Peyer's patch (tissue), 4 donors: ENCODE measurements at regions not wholly inside any gene's neighbourhood (a gene's known extent, or its start where the extent isn't known, plus 50 kb on each side); places are given as distances from the start of the nearest gene placed in this dataset.
"Not testable (repeated sequence)": the region's sequence is repeated elsewhere in the genome, so short reads cannot be mapped to it uniquely, and the experiment has no call there.

Experiments
- DNase-seq, 3 donors: peaks; one replicate each; pipeline ENCODE4 v3.0.0-alpha.2; 2017 to 2019
- H3K27ac ChIP-seq, 4 donors: fragments of 200-600 bp; sonication (generic); one replicate each; pipeline ENCODE4 v1.5.1; 2016 to 2019
- H3K27me3 ChIP-seq, 2 donors: fragments of 200-600 bp; sonication (generic); one replicate each; pipeline ENCODE4 v1.5.1; 2019
- H3K36me3 ChIP-seq, 3 donors: fragments of 200-600 bp; sonication (generic); one replicate each; pipeline ENCODE4 v1.5.1; 2016 to 2019
- H3K4me1 ChIP-seq, 4 donors: fragments of 200-600 bp; sonication (generic); one replicate each; pipeline ENCODE4 v1.5.1; 2016 to 2019
- H3K4me3 ChIP-seq, 4 donors: fragments of 200-600 bp; sonication (generic); 1 replicate in 3 of 4; 2 replicates in 1 of 4; pipeline ENCODE4 v1.5.1; 2016 to 2019; ENCODE audit warnings: mild to moderate bottlenecking in 1 of 4
- H3K9me3 ChIP-seq, 4 donors: fragments of 200-600 bp; sonication (generic); one replicate each; pipeline ENCODE4 v1.5.1; 2016 to 2019; ENCODE audit warnings: mild to moderate bottlenecking in 1 of 4
- POLR2A ChIP-seq, 2 donors: fragments of 450-650 bp; IDR thresholded peaks; one replicate each; pipeline ENCODE4 v1.5.1; 2017; ENCODE audit warnings: antibody characterized with exemption in 2 of 2, mild to moderate bottlenecking in 2 of 2, moderate library complexity in 2 of 2
- TF ChIP-seq, protein P1 (sequence below), 6 experiments: fragments of 450-650 bp in 4 of 6; fragments of 200-600 bp in 2 of 6; sonication (generic) in 1 of 6; IDR thresholded peaks; one replicate each; pipeline ENCODE4 v1.5.1; 2017 to 2019; ENCODE audit warnings: antibody characterized with exemption in 6 of 6, mild to moderate bottlenecking in 3 of 6, moderate library complexity in 1 of 6

DNA sequence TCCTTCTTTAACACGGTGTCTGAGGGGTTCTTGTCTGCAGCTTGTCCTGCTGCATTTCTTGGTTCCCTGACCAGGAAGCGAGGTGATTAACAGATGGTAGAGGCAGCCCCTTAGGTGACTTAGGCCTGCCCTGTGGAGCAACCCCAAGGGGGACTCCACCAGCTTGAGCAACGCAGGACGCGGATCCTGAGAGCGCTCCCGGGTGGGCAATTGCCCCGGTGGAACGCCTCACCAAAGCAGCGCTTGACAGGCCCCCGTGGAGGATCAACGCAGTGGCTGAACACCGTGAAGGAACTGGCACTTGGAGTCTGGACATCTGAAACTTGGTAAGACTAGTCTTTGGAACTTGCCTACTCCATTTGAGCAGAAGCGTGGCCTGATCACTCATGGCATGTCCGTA is 272.9 kb upstream of the ATXN7L3B start:
- no peak overlapping the region for H3K27ac ChIP-seq
- H3K36me3 ChIP-seq, result no peaks in the 10 kb centered on the region
- no peaks in the 10 kb centered on the region for H3K4me1 ChIP-seq
- no peaks in the 10 kb centered on the region for H3K27me3 ChIP-seq
- no peak overlapping the region for H3K4me3 ChIP-seq
- H3K9me3 ChIP-seq, result no peaks in the 10 kb centered on the region
- DNase-seq, result no peak
- TF ChIP-seq, protein P1, sequence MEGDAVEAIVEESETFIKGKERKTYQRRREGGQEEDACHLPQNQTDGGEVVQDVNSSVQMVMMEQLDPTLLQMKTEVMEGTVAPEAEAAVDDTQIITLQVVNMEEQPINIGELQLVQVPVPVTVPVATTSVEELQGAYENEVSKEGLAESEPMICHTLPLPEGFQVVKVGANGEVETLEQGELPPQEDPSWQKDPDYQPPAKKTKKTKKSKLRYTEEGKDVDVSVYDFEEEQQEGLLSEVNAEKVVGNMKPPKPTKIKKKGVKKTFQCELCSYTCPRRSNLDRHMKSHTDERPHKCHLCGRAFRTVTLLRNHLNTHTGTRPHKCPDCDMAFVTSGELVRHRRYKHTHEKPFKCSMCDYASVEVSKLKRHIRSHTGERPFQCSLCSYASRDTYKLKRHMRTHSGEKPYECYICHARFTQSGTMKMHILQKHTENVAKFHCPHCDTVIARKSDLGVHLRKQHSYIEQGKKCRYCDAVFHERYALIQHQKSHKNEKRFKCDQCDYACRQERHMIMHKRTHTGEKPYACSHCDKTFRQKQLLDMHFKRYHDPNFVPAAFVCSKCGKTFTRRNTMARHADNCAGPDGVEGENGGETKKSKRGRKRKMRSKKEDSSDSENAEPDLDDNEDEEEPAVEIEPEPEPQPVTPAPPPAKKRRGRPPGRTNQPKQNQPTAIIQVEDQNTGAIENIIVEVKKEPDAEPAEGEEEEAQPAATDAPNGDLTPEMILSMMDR (IDR thresholded peaks at IDR 0.05), result no peak
- no peak for TF ChIP-seq POLR2A (IDR thresholded peaks at IDR 0.05)

DNA sequence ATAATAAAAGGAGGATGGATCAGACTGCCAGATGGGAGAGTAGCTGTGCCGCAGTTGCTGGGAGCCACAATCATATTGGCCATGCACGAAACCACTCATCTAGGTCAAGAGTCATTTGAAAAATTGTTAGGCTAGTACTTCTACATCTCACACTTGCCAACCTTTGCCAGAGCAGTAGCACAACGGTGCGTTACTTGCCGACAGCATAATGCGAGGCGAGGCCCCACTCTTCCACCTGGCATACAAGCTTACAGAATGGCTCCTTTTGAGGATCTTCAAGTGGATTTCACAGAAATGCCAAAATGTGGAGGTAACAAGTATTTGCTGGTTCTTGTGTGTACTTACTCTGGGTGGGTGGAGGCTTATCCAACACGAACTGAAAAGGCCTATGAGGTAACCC is 268.3 kb upstream of the ATXN7L3B start:
- H3K27ac ChIP-seq, DNase-seq, H3K4me3 ChIP-seq, H3K4me1 ChIP-seq, H3K27me3 ChIP-seq, H3K9me3 ChIP-seq, H3K36me3 ChIP-seq: not testable (repeated sequence)

DNA sequence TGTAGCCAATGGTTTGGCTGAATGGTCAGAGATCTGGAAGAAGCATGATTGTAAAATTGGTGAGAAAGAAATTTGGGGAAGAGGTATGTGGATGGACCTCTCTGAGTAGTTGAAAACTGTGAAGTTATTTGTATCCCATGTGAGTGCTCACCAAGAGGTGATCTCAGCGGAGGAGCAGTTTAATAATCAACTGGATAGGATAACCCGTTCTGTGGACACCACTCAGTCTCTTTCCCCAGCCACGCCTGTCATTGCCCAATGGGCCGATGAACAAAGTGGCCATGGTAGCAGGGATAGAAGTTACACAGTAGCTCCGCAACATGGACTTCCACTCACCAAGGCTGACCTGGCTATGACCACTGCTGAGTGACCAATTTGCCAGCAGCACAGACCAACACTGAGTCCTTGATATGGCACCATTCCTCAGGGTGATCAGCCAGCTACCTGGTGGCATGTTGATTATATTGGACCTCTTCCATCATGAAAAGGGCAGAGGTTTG is 257.4 kb upstream of the ATXN7L3B start:
- TF ChIP-seq, protein P1 (IDR thresholded peaks at IDR 0.05), result no peak
- no peak for TF ChIP-seq POLR2A (IDR thresholded peaks at IDR 0.05)

DNA sequence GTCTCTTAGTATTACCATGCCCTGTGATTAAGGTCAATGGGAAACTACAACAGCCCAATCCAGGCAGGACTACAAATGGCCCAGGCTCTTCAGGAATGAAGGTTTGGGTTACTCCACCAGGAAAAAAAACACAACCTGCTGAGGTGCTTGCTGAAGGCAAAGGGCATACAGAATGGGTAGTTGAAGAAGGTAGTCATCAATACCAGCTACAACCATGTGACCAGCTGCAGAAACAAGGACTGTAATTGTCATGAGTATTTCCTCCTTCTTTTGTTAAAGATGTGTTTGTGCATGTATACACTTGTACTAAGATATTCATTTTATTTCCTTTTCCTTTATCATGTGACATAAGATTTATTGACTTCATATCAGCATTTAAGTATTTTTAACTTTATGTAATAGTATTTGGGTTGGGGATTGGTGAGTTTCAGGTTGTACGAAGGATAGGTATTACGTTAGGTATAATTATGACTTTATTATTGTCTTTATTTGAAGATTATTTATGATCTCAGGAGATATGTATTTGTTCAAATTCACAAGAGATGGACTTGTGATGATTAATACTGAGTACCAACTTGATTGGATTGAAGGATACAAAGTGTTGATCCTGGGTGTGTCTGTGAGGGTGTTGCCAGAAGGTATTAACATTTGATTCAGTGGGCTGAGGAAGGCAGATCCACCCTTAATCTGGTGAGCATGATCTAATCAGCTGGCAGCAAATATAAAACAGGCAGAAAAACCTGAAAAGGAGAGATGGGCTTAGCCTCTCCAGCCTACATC is 256.0 kb upstream of the ATXN7L3B start:
- not testable (repeated sequence) for H3K27me3 ChIP-seq, H3K27ac ChIP-seq, H3K4me1 ChIP-seq, H3K36me3 ChIP-seq, H3K4me3 ChIP-seq, H3K9me3 ChIP-seq, DNase-seq

More for the DNA sequence above, 257.4 kb upstream of the ATXN7L3B start:
- no peaks in the 10 kb centered on the region for H3K27me3 ChIP-seq
- H3K9me3 ChIP-seq, result no peaks in the 10 kb centered on the region
- no peaks in the 10 kb centered on the region for H3K36me3 ChIP-seq
- H3K4me3 ChIP-seq, result no peak overlapping the region
- no peaks in the 10 kb centered on the region for H3K4me1 ChIP-seq
- no peak for DNase-seq
- H3K27ac ChIP-seq, result no peak overlapping the region

DNA sequence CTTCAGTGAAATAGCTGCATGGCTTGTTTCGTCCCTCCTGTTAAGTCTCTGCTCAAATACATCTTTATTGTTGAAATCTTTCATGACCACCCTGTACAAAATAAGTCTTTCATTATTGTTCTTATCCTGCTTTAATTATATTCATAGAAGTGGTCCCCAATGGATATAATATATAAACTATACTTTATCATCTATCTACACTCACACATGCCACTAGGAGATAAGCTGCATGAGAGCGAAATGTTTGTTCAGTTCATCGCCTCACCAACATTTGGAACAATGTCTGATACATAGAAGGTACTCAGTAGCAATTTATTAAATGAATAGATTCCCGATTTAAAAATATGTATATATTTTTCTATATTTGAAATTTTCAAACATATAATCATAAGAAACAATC is 254.0 kb upstream of the ATXN7L3B start:
- H3K27me3 ChIP-seq, result no peaks in the 10 kb centered on the region
- H3K36me3 ChIP-seq, result no peaks in the 10 kb centered on the region
- no peak for DNase-seq
- H3K4me1 ChIP-seq, result no peaks in the 10 kb centered on the region
- no peak overlapping the region for H3K27ac ChIP-seq
- H3K4me3 ChIP-seq, result no peak overlapping the region
- H3K9me3 ChIP-seq, result no peaks in the 10 kb centered on the region
- TF ChIP-seq POLR2A (IDR thresholded peaks at IDR 0.05), result no peak
- TF ChIP-seq, protein P1 (IDR thresholded peaks at IDR 0.05), result no peak

DNA sequence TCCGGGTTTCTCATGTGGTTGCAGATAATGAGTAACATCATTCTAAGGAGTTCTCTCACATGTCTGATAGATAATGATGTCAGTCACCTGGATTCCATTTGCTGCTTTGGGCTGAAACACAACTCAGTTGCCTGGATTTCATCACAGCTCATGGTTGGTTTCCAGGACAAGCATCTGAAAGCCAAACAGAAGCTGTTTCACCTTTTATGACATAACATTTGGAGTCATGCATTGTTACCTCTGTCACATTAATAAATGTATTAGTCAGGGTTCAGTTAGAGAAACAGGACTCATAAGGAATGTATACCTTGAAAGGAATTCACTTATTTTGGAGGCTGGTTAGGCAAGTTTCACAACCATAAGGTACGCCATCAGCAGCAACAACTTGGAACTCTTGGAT is 251.9 kb upstream of the ATXN7L3B start:
- no peak overlapping the region for H3K27ac ChIP-seq
- no peaks in the 10 kb centered on the region for H3K36me3 ChIP-seq
- H3K4me3 ChIP-seq, result no peak overlapping the region
- H3K4me1 ChIP-seq, result no peaks in the 10 kb centered on the region
- no peaks in the 10 kb centered on the region for H3K9me3 ChIP-seq
- H3K27me3 ChIP-seq, result no peaks in the 10 kb centered on the region
- no peak for DNase-seq
- TF ChIP-seq POLR2A (IDR thresholded peaks at IDR 0.05), result no peak
- TF ChIP-seq, protein P1 (IDR thresholded peaks at IDR 0.05), result no peak

DNA sequence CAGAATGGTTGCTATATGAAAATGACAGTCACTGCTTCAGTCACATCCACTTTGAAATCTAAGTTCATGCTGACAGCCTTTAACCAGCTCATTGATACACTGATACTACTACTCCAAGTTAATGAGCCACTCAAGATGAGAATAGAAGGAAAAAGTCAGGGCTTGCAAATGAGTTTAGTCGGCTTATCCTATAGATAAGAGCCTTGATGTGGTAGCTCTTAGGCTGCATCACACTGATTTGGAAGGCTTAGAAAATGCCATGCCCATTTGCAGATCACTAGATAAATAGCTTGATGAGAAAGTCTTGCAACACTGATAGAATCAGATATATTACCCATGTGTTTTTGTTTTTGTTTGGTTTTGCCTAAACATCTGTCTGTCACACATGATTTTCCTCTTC is 251.4 kb upstream of the ATXN7L3B start:
- TF ChIP-seq, protein P1 (IDR thresholded peaks at IDR 0.05), result no peak
- no peak for TF ChIP-seq POLR2A (IDR thresholded peaks at IDR 0.05)
- H3K4me3 ChIP-seq, result no peak overlapping the region

More for the DNA sequence above, 251.4 kb upstream of the ATXN7L3B start:
- no peaks in the 10 kb centered on the region for H3K27me3 ChIP-seq
- no peaks in the 10 kb centered on the region for H3K9me3 ChIP-seq
- no peaks in the 10 kb centered on the region for H3K36me3 ChIP-seq
- H3K27ac ChIP-seq, result no peak overlapping the region
- no peak for DNase-seq
- no peaks in the 10 kb centered on the region for H3K4me1 ChIP-seq
